Suprapubic skin (tissue), 4 donors: ENCODE measurements at regions not wholly inside any gene's neighbourhood (a gene's known extent, or its start where the extent isn't known, plus 50 kb on each side); places are given as distances from the start of the nearest gene placed in this dataset.
"Not testable (repeated sequence)": the region's sequence is repeated elsewhere in the genome, so short reads cannot be mapped to it uniquely, and the experiment has no call there.

Source experiments
- DNase-seq, 2 donors: peaks; one replicate each; pipeline ENCODE4 v3.0.0-alpha.2; 2019; ENCODE audit warnings: low spot score in 2 of 2
- H3K27ac ChIP-seq: fragments of 200-600 bp; sonication (generic); one replicate; pipeline ENCODE4 v1.5.1; 2019
- H3K27me3 ChIP-seq: fragments of 200-600 bp; sonication (generic); one replicate; pipeline ENCODE4 v1.5.1; 2019
- H3K36me3 ChIP-seq: fragments of 200-600 bp; sonication (generic); one replicate; pipeline ENCODE4 v1.5.1; 2019
- H3K4me1 ChIP-seq: fragments of 200-600 bp; sonication (generic); one replicate; pipeline ENCODE4 v1.5.1; 2019
- H3K4me3 ChIP-seq: fragments of 200-600 bp; sonication (generic); one replicate; pipeline ENCODE4 v1.5.1; 2019; ENCODE audit warnings: mild to moderate bottlenecking
- H3K9me3 ChIP-seq: fragments of 200-600 bp; sonication (generic); one replicate; pipeline ENCODE4 v1.5.1; 2019
- EP300 ChIP-seq: sonication (generic); formaldehyde crosslinking; IDR thresholded peaks from one replicate; pipeline ENCODE4 v1.6.1; 2017; ENCODE audit warnings: antibody characterized with exemption
- POLR2A ChIP-seq, 2 donors: fragments of 450-650 bp; IDR thresholded peaks; one replicate each; pipeline ENCODE4 v1.6.1; 2017; ENCODE audit warnings: antibody characterized with exemption in 2 of 2, mild to moderate bottlenecking in 2 of 2, moderate library complexity in 2 of 2
- POLR2AphosphoS5 ChIP-seq, 3 donors: sonication (generic); formaldehyde crosslinking; IDR thresholded peaks; one replicate each; pipeline ENCODE4 v1.6.1; 2017; ENCODE audit warnings: antibody characterized with exemption in 3 of 3
- WGBS: methylation state at CpG from one replicate; pipeline ENCODE4 v1.1.5; 2018; 5-methylcytosine and 5-hydroxymethylcytosine counted together
- TF ChIP-seq, protein P1 (sequence below), 2 donors: fragments of 200-600 bp in 1 of 2; fragments of 450-650 bp in 1 of 2; sonication (generic) in 1 of 2; IDR thresholded peaks; one replicate each; pipeline ENCODE4 v1.5.1; 2016 to 2019; ENCODE audit warnings: antibody characterized with exemption in 2 of 2, mild to moderate bottlenecking in 1 of 2, moderate library complexity in 1 of 2

DNA sequence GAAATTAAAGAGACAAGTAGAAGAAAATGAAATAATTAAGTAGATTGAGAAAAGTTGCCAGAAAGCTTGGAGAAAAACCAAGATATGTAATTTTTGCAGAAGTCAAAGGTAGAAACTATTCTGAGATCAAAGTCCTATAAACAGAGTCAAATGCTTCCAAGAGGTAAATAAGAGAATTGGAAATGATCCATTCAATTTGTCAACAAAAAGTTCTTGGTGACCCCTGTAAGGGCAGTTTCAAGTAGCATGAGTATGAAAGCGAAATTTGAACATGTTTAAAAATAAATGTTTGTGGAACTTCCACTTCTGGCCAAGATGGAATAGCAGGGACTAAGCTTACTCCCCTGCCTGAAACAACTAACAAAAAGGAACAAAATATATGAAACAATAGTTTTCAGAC is 562.0 kb downstream of the SMARCA1 start:
- no peak for TF ChIP-seq POLR2AphosphoS5 (IDR thresholded peaks at IDR 0.05)
- no peak for TF ChIP-seq POLR2A (IDR thresholded peaks at IDR 0.05)
- no peak for TF ChIP-seq EP300
- TF ChIP-seq, protein P1, sequence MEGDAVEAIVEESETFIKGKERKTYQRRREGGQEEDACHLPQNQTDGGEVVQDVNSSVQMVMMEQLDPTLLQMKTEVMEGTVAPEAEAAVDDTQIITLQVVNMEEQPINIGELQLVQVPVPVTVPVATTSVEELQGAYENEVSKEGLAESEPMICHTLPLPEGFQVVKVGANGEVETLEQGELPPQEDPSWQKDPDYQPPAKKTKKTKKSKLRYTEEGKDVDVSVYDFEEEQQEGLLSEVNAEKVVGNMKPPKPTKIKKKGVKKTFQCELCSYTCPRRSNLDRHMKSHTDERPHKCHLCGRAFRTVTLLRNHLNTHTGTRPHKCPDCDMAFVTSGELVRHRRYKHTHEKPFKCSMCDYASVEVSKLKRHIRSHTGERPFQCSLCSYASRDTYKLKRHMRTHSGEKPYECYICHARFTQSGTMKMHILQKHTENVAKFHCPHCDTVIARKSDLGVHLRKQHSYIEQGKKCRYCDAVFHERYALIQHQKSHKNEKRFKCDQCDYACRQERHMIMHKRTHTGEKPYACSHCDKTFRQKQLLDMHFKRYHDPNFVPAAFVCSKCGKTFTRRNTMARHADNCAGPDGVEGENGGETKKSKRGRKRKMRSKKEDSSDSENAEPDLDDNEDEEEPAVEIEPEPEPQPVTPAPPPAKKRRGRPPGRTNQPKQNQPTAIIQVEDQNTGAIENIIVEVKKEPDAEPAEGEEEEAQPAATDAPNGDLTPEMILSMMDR (IDR thresholded peaks at IDR 0.05) = no peak

DNA sequence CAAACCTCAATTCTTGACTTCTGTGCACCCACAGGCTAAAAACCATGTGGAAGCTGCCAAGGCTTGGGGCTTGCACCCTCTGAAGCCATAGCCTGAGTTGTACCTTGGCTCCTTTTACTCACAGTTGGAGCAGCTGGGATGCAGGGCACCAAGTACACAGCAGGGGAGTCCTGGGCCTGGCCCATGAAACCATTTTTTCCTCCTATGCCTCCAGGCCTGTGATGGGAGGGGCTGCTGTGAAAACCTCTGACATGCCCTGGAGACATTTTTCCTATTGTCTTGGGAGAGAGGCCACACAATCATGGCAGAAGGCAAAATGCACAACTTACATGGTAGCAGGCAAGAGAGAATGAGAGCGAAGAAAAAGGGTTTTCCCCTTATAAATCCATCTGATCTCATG is 568.6 kb downstream of the SMARCA1 start:
- H3K27ac ChIP-seq, H3K9me3 ChIP-seq, H3K27me3 ChIP-seq, H3K36me3 ChIP-seq, H3K4me1 ChIP-seq, H3K4me3 ChIP-seq, DNase-seq: not testable (repeated sequence)
- WGBS = 94% methylated on average over 1 of the region's 1 CpG

More for the DNA sequence above, 562.0 kb downstream of the SMARCA1 start:
- H3K27me3 ChIP-seq = no peaks in the 10 kb centered on the region
- no peaks in the 10 kb centered on the region for H3K9me3 ChIP-seq
- no peak overlapping the region for H3K4me3 ChIP-seq
- no peak for DNase-seq
- no peak overlapping the region for H3K27ac ChIP-seq
- WGBS = 41% methylated on average over 1 of the region's 1 CpG
- no peaks in the 10 kb centered on the region for H3K36me3 ChIP-seq
- H3K4me1 ChIP-seq = no peaks in the 10 kb centered on the region

DNA sequence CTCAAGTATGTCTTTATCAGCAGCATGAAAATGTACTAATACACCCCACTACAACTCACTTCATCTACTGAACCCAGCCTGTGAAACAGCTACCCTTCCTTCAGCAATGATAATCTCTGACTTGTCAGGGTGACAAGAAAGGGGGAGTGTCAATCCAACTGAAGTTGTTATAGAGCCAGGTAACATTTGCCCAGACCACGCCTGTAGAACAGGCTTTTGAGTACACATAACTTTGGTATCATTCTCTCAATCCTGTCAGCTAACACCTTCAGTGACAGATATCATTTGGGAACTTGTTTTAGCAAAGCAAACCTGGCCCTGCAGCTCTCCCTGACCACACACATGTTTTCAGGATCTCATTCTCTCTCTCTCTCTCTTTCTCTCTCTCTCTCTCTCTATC is 592.2 kb downstream of the SMARCA1 start:
- Histone ChIP-seq H3K9me3 (no peaks in the 10 kb centered on the region), H3K27ac (no peak overlapping the region), H3K4me3 (no peak overlapping the region), H3K4me1 (no peaks in the 10 kb centered on the region), H3K27me3 (no peaks in the 10 kb centered on the region), H3K36me3 (no peaks in the 10 kb centered on the region)
- WGBS = 17% methylated on average over 1 of the region's 1 CpG
- no peak for DNase-seq
- no peak for TF ChIP-seq POLR2AphosphoS5 (IDR thresholded peaks at IDR 0.05)
- TF ChIP-seq, protein P1 (IDR thresholded peaks at IDR 0.05) = no peak
- no peak for TF ChIP-seq POLR2A (IDR thresholded peaks at IDR 0.05)
- TF ChIP-seq EP300 = no peak

DNA sequence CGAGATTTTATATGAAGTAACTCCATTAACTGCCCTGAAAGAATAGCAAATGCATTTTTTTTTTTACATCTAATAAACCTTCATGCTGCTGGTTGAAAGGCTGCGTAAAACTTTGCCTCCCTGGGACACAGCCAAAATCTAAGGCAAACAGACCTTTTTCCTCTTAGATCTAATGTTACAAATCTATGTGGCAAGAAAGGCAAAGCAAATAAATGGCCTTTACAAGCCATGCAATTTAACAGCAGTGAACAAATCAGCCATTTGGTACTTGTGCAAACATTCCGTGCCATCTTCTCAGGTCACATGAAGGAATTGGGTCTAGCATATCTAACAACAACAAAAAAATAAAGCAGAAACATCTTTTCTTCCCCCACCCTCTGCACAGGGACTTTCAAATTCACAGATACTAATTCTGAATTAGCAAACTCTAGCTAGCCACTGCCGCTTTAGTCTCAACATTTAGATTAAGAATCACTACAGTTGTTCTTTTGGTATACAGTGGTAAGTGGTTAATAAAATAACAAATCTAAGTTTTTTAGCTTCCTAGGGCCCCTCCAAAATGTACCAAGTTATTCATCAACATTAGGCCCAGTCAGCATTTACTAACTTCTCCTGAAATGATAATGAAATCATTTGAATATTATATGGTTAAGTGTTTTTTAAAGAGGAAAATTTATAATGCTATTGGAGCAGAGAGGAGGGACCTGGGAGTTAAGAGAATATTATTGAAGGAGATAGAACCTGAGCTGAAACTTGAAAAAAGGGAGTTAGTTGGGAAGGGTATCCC is 593.8 kb downstream of the SMARCA1 start:
- Histone ChIP-seq H3K4me1 (no peaks in the 10 kb centered on the region), H3K9me3 (no peaks in the 10 kb centered on the region), H3K27ac (no peak overlapping the region), H3K4me3 (no peak overlapping the region), H3K36me3 (no peaks in the 10 kb centered on the region), H3K27me3 (no peaks in the 10 kb centered on the region)
- 71% methylated on average over 4 of the region's 4 CpGs for WGBS
- TF ChIP-seq POLR2A (IDR thresholded peaks at IDR 0.05) (no peak), EP300 (no peak), POLR2AphosphoS5 (IDR thresholded peaks at IDR 0.05) (no peak)
- TF ChIP-seq, protein P1 (IDR thresholded peaks at IDR 0.05) = no peak
- DNase-seq = no peak

DNA sequence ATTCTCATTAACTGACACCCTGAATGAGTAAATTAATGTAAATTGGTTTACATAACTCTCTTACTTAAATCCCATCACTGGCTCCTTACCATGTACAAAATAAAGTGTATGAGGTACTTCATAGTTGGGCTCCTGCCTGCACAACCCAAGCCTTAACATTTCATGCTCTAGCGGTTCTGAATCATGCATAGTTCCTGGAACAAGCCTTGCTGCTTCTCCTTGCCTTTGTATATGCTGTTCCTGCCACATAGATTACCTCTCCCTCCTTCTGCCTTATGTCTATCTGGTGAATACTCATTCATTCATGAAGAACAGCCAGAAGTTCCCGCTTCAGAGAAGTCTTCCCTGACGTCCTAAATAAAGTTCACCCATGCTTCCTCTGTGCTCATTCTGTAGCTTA is 594.7 kb downstream of the SMARCA1 start:
- Histone ChIP-seq H3K27ac (no peak overlapping the region), H3K27me3 (no peaks in the 10 kb centered on the region), H3K4me1 (no peaks in the 10 kb centered on the region), H3K4me3 (no peak overlapping the region), H3K9me3 (no peaks in the 10 kb centered on the region), H3K36me3 (no peaks in the 10 kb centered on the region)
- no peak for TF ChIP-seq EP300
- no peak for TF ChIP-seq POLR2AphosphoS5 (IDR thresholded peaks at IDR 0.05)
- TF ChIP-seq, protein P1 (IDR thresholded peaks at IDR 0.05) = no peak
- TF ChIP-seq POLR2A (IDR thresholded peaks at IDR 0.05) = no peak
- 34% methylated on average over 2 of the region's 3 CpGs for WGBS
- DNase-seq = no peak

DNA sequence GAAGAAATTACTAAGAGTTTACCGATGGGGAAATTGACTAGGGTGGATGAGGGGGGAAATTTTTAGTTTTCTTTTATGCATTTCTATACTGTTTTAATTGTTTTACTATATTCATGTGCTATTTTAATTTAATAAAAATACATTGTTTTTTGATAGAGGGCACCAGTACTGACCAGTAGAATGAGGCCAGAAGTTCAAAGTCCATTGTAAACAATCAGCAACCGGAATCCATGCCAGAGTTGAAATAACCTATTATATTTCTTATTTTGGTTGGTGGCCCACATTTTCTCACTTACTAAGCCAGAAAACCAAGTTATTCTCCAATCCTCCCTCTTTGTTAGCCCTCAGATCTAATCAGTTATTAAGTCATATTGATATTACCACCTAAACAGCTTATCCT is 595.9 kb downstream of the SMARCA1 start:
- Histone ChIP-seq H3K36me3 (no peaks in the 10 kb centered on the region), H3K4me3 (no peak overlapping the region), H3K27me3 (no peaks in the 10 kb centered on the region), H3K4me1 (no peaks in the 10 kb centered on the region), H3K27ac (no peak overlapping the region), H3K9me3 (no peaks in the 10 kb centered on the region)
- no peak for DNase-seq
- TF ChIP-seq POLR2A (IDR thresholded peaks at IDR 0.05) = no peak
- no peak for TF ChIP-seq POLR2AphosphoS5 (IDR thresholded peaks at IDR 0.05)
- TF ChIP-seq, protein P1 (IDR thresholded peaks at IDR 0.05) = no peak
- no peak for TF ChIP-seq EP300
- 98% methylated on average over 2 of the region's 2 CpGs for WGBS
